GM23248 (cell line): ENCODE measurements at regions not wholly inside any gene's neighbourhood (a gene's known extent, or its start where the extent isn't known, plus 50 kb on each side); places are given as distances from the start of the nearest gene placed in this dataset.

Experiments used
- EZH2 ChIP-seq: fragments of 200-600 bp; sonication (generic); IDR thresholded peaks from 2 replicates; pipeline ENCODE4 v1.6.1; 2018; ENCODE audit warnings: antibody characterized with exemption, mild to moderate bottlenecking; ENCODE audit not compliant: insufficient read depth, poor library complexity, severe bottlenecking
- EZH2phosphoT487 ChIP-seq: fragments of 200-600 bp; sonication (generic); IDR thresholded peaks from 2 replicates; pipeline ENCODE4 v1.6.1; 2018; ENCODE audit warnings: antibody characterized with exemption, moderate library complexity, mild to moderate bottlenecking, low read depth; ENCODE audit not compliant: insufficient read depth

DNA sequence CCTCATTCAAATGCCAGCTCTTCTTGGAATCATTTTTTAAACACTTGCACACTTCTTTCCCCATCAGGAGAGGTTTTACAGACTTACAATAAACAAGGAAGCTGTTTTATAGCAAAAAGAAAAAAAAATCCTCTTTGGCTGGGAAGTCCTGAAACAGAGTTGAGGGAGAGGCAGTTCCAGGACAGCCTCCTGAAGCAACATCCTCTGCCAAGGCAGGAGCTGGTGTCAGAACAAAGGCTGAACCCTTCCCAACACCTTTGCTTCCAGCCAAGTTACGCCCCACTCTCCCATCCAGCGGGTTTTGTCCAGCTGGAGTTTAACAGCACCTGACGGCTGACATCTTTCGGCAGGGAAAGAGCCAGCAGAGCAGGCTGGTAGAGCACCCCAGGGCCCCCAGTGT is 287.8 kb downstream of the RRAGC start:
- no peak for TF ChIP-seq EZH2phosphoT487
- no peak for TF ChIP-seq EZH2
